Karpas-422 (cell line): ENCODE measurements at regions not wholly inside any gene's neighbourhood (a gene's known extent, or its start where the extent isn't known, plus 50 kb on each side); places are given as distances from the start of the nearest gene placed in this dataset.

Experiments
- DNase-seq: peaks from one replicate; pipeline ENCODE4 v3.0.0-alpha.2; 2015
- H2AFZ ChIP-seq: fragments of 200-600 bp; sonication (generic); 2 replicates; pipeline ENCODE4 v1.6.1; 2014; ENCODE audit warnings: antibody characterized with exemption, low read length, mixed read lengths
- H3K27ac ChIP-seq: fragments of 200-600 bp; sonication (generic); 2 replicates; pipeline ENCODE4 v1.5.1; 2014; ENCODE audit warnings: mild to moderate bottlenecking, low read length, moderate library complexity
- H3K27me3 ChIP-seq: fragments of 200-600 bp; sonication (generic); 2 replicates; pipeline ENCODE4 v1.6.1; 2014; ENCODE audit warnings: low read length, mixed read lengths
- H3K36me3 ChIP-seq: fragments of 200-600 bp; sonication (generic); 2 replicates; pipeline ENCODE4 v1.6.1; 2014; ENCODE audit warnings: low read length, mixed read lengths; ENCODE audit not compliant: insufficient read depth
- H3K4me1 ChIP-seq: fragments of 200-600 bp; sonication (generic); 2 replicates; pipeline ENCODE4 v1.6.1; 2014; ENCODE audit warnings: mild to moderate bottlenecking, low read length, mixed read lengths
- H3K4me2 ChIP-seq: fragments of 200-600 bp; sonication (generic); 2 replicates; pipeline ENCODE4 v1.6.1; 2014; ENCODE audit warnings: low read length, low read depth, mild to moderate bottlenecking; ENCODE audit not compliant: poor library complexity, severe bottlenecking
- H3K4me3 ChIP-seq: fragments of 200-600 bp; sonication (generic); 2 replicates; pipeline ENCODE4 v1.5.1; 2014; ENCODE audit warnings: mild to moderate bottlenecking, antibody characterized with exemption, low read length, mixed read lengths
- H3K79me2 ChIP-seq: fragments of 200-600 bp; sonication (generic); 2 replicates; pipeline ENCODE4 v1.6.1; 2014; ENCODE audit warnings: mild to moderate bottlenecking, low read length, mixed read lengths
- H3K9ac ChIP-seq: fragments of 200-600 bp; sonication (generic); 2 replicates; pipeline ENCODE4 v1.6.0; 2014; ENCODE audit warnings: low read length
- H3K9me2 ChIP-seq: fragments of 200-600 bp; sonication (generic), shearing (Covaris generic); replicated peaks from 2 replicates; pipeline ENCODE4 v1.6.0; 2014; ENCODE audit warnings: mild to moderate bottlenecking, low read length, moderate library complexity; ENCODE audit not compliant: insufficient read depth
- H3K9me3 ChIP-seq: fragments of 300-700, 200-600 bp; sonication (generic); 2 replicates; pipeline ENCODE4 v1.6.1; 2014; ENCODE audit warnings: low read length, mixed read lengths
- H4K20me1 ChIP-seq: fragments of 200-600 bp; sonication (generic); 2 replicates; pipeline ENCODE4 v1.6.1; 2014; ENCODE audit warnings: mild to moderate bottlenecking, antibody characterized with exemption, low read length, low read depth; ENCODE audit not compliant: insufficient read depth

GRCh38 chr11:121884626-121885025, 231.4 kb downstream of the BLID start:
- no peaks in the 10 kb centered on the region for H4K20me1 ChIP-seq
- no peaks in the 10 kb centered on the region for H3K79me2 ChIP-seq
- H3K9me3 ChIP-seq: no peaks in the 10 kb centered on the region
- H3K27me3 ChIP-seq: no peaks in the 10 kb centered on the region
- no peak overlapping the region for H2AFZ ChIP-seq
- H3K4me3 ChIP-seq: no peak overlapping the region
- H3K4me2 ChIP-seq: no peak overlapping the region
- H3K4me1 ChIP-seq: no peaks in the 10 kb centered on the region
- no peak overlapping the region for H3K27ac ChIP-seq
- H3K36me3 ChIP-seq: no peaks in the 10 kb centered on the region
- no peak for DNase-seq
- no peak overlapping the region for H3K9ac ChIP-seq
- no peaks in the 10 kb centered on the region for H3K9me2 ChIP-seq

DNA sequence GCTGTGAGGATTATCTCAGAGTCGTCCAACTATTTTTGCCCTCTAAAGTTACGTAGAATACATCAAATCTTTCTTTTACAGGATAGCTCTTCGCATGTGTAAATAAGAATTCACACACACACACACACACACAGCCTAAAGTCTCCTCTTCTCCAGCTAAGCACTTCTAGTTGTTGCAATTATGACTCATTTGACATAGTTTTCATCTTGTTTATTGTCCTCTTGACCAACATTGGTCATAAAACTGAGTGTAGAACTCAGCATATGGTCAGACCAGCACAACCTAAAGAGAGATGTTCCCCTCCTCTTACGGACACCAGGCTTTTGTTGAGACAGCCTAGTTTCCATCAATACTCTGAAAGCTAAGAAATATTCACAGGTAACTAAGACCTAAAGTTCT, 234.2 kb downstream of the BLID start:
- Histone ChIP-seq H3K27me3 (no peaks in the 10 kb centered on the region), H4K20me1 (no peaks in the 10 kb centered on the region), H3K9me3 (no peaks in the 10 kb centered on the region), H3K9me2 (no peaks in the 10 kb centered on the region), H3K27ac (no peak overlapping the region), H3K4me2 (no peak overlapping the region), H3K9ac (no peak overlapping the region), H3K36me3 (no peaks in the 10 kb centered on the region), H2AFZ (no peak overlapping the region), H3K4me3 (no peak overlapping the region), H3K79me2 (no peaks in the 10 kb centered on the region), H3K4me1 (no peaks in the 10 kb centered on the region)
- DNase-seq: no peak

DNA sequence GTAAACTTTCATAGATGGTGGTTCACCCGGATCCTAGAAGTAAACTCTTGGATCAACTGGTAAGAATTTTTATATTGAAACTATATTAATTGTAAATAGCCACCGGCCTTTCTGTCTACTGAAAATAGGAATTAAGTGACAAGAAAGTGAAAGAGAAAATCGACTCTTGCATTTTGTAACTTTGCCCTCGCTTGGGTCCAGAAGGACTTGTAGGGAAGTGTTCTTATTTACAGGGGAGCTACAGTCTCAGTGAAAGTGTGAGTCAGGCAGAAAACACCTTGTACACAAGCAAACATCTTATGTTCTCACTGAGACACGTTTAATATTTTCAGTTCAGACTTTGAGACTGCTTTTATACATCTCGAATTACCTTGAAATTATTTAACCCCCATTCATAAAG, 238.9 kb downstream of the BLID start:
- Histone ChIP-seq H2AFZ (no peak overlapping the region), H3K9me2 (no peaks in the 10 kb centered on the region), H3K9ac (no peak overlapping the region), H3K4me2 (no peak overlapping the region), H3K9me3 (no peaks in the 10 kb centered on the region), H3K27me3 (no peaks in the 10 kb centered on the region), H3K36me3 (no peaks in the 10 kb centered on the region), H3K4me1 (no peaks in the 10 kb centered on the region), H4K20me1 (no peaks in the 10 kb centered on the region), H3K79me2 (no peaks in the 10 kb centered on the region), H3K27ac (no peak overlapping the region), H3K4me3 (no peak overlapping the region)
- DNase-seq: no peak

DNA sequence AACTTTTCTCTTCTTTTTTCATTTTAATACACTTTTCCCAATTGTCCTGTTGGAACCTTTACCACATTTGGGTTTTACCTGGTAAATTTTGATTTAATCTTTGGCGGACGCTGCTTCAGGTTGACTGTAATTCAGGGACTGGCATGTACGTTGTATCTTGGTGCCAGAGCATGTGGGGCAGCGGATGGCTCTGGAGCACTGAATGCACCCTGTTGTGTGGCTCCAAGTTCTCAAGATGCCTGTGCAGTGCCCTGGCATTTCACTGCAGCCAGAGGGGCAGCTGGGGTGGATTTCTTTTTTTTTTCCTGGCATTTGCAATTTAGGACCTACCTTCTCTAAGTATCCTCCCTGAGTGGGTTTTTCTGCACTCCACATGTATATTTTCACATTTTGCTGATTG, 242.2 kb downstream of the BLID start:
- Histone ChIP-seq H3K4me2 (no peak overlapping the region), H3K9ac (no peak overlapping the region), H3K4me1 (no peaks in the 10 kb centered on the region), H4K20me1 (no peaks in the 10 kb centered on the region), H3K9me3 (no peaks in the 10 kb centered on the region), H3K79me2 (no peaks in the 10 kb centered on the region), H3K27ac (no peak overlapping the region), H3K4me3 (no peak overlapping the region), H3K27me3 (no peaks in the 10 kb centered on the region), H3K36me3 (no peaks in the 10 kb centered on the region), H3K9me2 (no peaks in the 10 kb centered on the region), H2AFZ (no peak overlapping the region)
- no peak for DNase-seq

DNA sequence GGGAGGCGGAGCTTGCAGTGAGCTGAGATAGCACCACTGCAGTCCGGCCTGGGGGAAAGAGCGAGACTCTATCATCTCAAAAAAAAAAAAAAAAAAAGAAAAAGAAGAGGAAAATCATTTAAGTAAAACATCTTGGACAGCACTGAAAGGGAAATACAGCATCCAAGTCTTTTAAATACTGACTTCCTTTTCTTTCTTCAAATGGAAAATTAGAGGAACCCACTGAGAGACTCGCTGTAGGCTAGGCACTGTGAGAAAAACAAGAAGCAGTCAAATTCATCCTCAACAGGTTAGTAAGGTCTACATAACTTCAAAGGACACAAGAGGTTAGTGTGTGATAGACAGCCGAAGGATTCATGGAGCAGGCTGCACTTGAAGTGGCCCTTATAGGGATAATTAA, 243.7 kb downstream of the BLID start:
- Histone ChIP-seq H3K27ac (no peak overlapping the region), H3K9ac (no peak overlapping the region), H3K4me2 (no peak overlapping the region), H3K79me2 (no peaks in the 10 kb centered on the region), H3K4me1 (no peaks in the 10 kb centered on the region), H3K36me3 (no peaks in the 10 kb centered on the region), H3K9me3 (no peaks in the 10 kb centered on the region), H3K4me3 (no peak overlapping the region), H3K27me3 (no peaks in the 10 kb centered on the region), H4K20me1 (no peaks in the 10 kb centered on the region), H2AFZ (no peak overlapping the region), H3K9me2 (no peaks in the 10 kb centered on the region)
- DNase-seq: no peak

DNA sequence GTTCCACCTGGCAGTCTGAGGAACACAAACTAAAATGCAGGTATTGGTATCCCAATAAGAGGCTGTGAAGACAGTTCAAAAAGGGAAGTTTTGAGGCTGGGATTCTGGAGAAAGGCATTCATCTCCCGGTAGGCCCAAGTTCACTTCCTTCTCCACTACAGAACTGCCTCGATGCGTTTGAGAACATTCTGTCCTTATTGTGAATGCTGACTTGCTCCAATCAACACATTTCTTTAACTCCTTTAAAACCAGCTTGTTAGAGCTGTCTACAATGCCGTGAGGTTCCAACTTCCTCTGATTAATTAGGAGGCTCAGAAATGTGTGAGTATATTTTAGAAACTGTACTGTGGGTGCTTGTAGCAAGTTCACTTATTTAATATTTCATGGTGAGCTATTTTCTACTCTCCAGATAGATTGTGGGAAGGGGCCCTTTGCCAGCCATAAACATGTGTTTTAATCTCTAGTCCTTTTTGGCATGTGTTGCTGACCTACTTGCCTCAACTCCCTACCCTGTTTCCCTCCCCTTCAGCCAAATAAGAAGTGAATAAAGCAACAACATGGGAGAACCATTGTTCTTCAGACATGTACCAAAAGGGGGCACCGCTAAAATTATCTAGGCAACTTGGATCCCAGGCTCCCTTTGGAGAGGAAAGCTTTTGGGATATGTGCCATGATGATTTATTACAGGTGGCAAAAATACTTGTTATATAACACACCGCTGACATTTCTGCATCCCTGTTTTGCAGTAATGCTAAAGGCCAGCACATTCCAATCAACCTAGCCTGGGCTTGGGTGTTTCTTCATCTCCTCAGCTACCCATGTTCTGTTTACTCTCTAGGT, 245.6 kb downstream of the BLID start:
- Histone ChIP-seq H2AFZ (no peak overlapping the region), H3K4me3 (no peak overlapping the region), H3K9me3 (no peaks in the 10 kb centered on the region), H3K4me2 (no peak overlapping the region), H4K20me1 (no peaks in the 10 kb centered on the region), H3K36me3 (no peaks in the 10 kb centered on the region), H3K79me2 (no peaks in the 10 kb centered on the region), H3K4me1 (no peaks in the 10 kb centered on the region), H3K27ac (no peak overlapping the region), H3K27me3 (no peaks in the 10 kb centered on the region), H3K9me2 (no peaks in the 10 kb centered on the region), H3K9ac (no peak overlapping the region)
- DNase-seq: no peak

DNA sequence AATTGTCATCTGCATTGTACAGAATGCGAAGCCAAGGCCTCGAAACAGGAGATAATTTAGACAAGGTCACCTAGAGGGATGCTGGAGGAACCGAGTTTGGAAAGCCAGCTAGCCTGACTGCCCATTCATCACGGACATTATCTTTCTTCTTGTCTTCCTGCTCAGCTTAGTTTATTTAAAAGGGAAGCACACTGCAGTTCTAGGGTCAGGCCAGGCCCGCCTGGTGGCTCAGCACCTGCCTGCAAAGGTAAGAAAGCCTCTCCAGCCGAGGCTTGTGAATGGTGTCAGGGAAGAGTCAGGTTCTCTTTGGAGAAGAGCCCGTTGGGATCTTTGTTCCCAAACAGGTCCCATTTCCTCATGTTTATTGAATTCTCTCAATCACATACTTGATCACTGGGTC, 246.5 kb downstream of the BLID start:
- Histone ChIP-seq H3K36me3 (no peaks in the 10 kb centered on the region), H3K4me1 (no peaks in the 10 kb centered on the region), H3K79me2 (no peaks in the 10 kb centered on the region), H3K4me2 (no peak overlapping the region), H3K27ac (no peak overlapping the region), H3K9me3 (no peaks in the 10 kb centered on the region), H3K9me2 (no peaks in the 10 kb centered on the region), H3K4me3 (no peak overlapping the region), H3K9ac (no peak overlapping the region), H3K27me3 (no peaks in the 10 kb centered on the region), H2AFZ (no peak overlapping the region), H4K20me1 (no peaks in the 10 kb centered on the region)
- no peak for DNase-seq

- Histone ChIP-seq H3K27ac (no peak overlapping the region), H3K9me2 (no peaks in the 10 kb centered on the region), H3K9ac (no peak overlapping the region), H3K79me2 (no peaks in the 10 kb centered on the region), H3K4me2 (no peak overlapping the region), H3K4me3 (no peak overlapping the region), H3K27me3 (no peaks in the 10 kb centered on the region), H3K4me1 (no peaks in the 10 kb centered on the region), H3K36me3 (no peaks in the 10 kb centered on the region), H3K9me3 (no peaks in the 10 kb centered on the region), H4K20me1 (no peaks in the 10 kb centered on the region), H2AFZ (no peak overlapping the region)
- DNase-seq: no peak
Observed at GRCh38 chr11:121866754-121867153, 249.3 kb downstream of the BLID start.
